ENCODE measurements at regions not wholly inside any gene's neighbourhood (a gene's known extent, or its start where the extent isn't known, plus 50 kb on each side); places are given as distances from the start of the nearest gene placed in this dataset.
A peak's percentile ranks its signal among the peaks of the same experiment; 100 is the strongest.
"Not testable (repeated sequence)": the region's sequence is repeated elsewhere in the genome, so short reads cannot be mapped to it uniquely, and the experiment has no call there.

- DNase-seq (ENCODE audit: low read depth) = no peak
Observed at GRCh38 chr5:86671536-86671935, 53.8 kb downstream of the COX7C start.

- DNase-seq (ENCODE audit: low read depth) = no peak
Observed at GRCh38 chr5:86674069-86674468, 56.3 kb downstream of the COX7C start.

- no peak for DNase-seq (ENCODE audit: low read depth)
Observed at GRCh38 chr5:86675311-86675710, 57.6 kb downstream of the COX7C start.

- peak; percentile 53 for DNase-seq (ENCODE audit: low read depth)
Observed at GRCh38 chr5:86679529-86679928, 61.8 kb downstream of the COX7C start.

GRCh38 chr5:86679949-86680348 is 62.2 kb downstream of the COX7C start:
- DNase-seq (ENCODE audit: low read depth) = no peak

GRCh38 chr5:86684222-86684621 is 66.5 kb downstream of the COX7C start:
- peak; percentile 5 for DNase-seq (ENCODE audit: low read depth)

- DNase-seq (ENCODE audit: low read depth) = no peak
Observed at GRCh38 chr5:86686046-86686445, 68.3 kb downstream of the COX7C start.

- DNase-seq (ENCODE audit: low read depth) = no peak
Observed at GRCh38 chr5:86688406-86688805, 70.7 kb downstream of the COX7C start.

GRCh38 chr5:86689103-86689729 is 71.5 kb downstream of the COX7C start:
- DNase-seq (ENCODE audit: low read depth) = no peak

- DNase-seq (ENCODE audit: low read depth) = no peak
Observed at GRCh38 chr5:86709157-86709881, 91.6 kb downstream of the COX7C start.

GRCh38 chr5:86716121-86716520 is 98.4 kb downstream of the COX7C start:
- no peak for DNase-seq (ENCODE audit: low read depth)

- DNase-seq (ENCODE audit: low read depth) = not testable (repeated sequence)
Observed at GRCh38 chr5:86731319-86732117, 113.8 kb downstream of the COX7C start.

GRCh38 chr5:86735370-86735769 is 117.6 kb downstream of the COX7C start:
- DNase-seq (ENCODE audit: low read depth) = no peak

- no peak for DNase-seq (ENCODE audit: low read depth)
Observed at GRCh38 chr5:86737579-86737978, 119.8 kb downstream of the COX7C start.

- no peak for DNase-seq (ENCODE audit: low read depth)
Observed at GRCh38 chr5:86748538-86749105, 130.9 kb downstream of the COX7C start.

GRCh38 chr5:86749841-86750240 is 132.1 kb downstream of the COX7C start:
- no peak for DNase-seq (ENCODE audit: low read depth)

- DNase-seq (ENCODE audit: low read depth) = no peak
Observed at GRCh38 chr5:86756839-86757238, 139.1 kb downstream of the COX7C start.

- DNase-seq (ENCODE audit: low read depth) = peak; percentile 2
Observed at GRCh38 chr5:86757824-86758223, 140.1 kb downstream of the COX7C start.

GRCh38 chr5:86760661-86761060 is 142.9 kb downstream of the COX7C start:
- DNase-seq (ENCODE audit: low read depth) = no peak

GRCh38 chr5:86763929-86764328 is 146.2 kb downstream of the COX7C start:
- no peak for DNase-seq (ENCODE audit: low read depth)

- no peak for DNase-seq (ENCODE audit: low read depth)
Observed at GRCh38 chr5:86765778-86766502, 148.2 kb downstream of the COX7C start.

Measured in LHCN-M2 (cell line).